ENCODE measurements at regions not wholly inside any gene's neighbourhood (a gene's known extent, or its start where the extent isn't known, plus 50 kb on each side); places are given as distances from the start of the nearest gene placed in this dataset.

DNA sequence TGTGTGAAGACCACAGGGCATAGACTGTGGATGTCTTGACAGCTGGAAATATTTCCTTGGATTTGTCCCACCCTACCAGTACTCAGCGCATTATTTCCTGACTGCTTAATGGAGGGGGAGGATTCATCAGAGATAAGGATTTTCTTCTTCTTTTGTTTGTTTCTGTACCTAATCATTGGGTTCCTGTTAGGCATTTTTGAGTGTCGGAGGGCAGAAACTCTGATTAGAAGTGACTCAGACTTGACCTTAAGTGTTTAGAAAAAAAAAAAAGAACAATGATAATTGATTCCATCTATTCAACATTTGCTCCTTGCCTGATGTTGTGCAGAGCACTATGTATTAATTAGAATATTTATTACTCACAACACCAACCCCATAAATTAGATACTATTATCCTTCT lies 78.5 kb upstream of the SYNPR start:
- TF ChIP-seq SIN3A (IDR thresholded peaks at IDR 0.05; ENCODE audit: borderline replicate concordance, insufficient read depth, low read length) (no peak), TAF1 (IDR thresholded peaks at IDR 0.05; ENCODE audit: borderline replicate concordance, insufficient read depth, low read length) (no peak)
- TF ChIP-seq, protein P1, sequence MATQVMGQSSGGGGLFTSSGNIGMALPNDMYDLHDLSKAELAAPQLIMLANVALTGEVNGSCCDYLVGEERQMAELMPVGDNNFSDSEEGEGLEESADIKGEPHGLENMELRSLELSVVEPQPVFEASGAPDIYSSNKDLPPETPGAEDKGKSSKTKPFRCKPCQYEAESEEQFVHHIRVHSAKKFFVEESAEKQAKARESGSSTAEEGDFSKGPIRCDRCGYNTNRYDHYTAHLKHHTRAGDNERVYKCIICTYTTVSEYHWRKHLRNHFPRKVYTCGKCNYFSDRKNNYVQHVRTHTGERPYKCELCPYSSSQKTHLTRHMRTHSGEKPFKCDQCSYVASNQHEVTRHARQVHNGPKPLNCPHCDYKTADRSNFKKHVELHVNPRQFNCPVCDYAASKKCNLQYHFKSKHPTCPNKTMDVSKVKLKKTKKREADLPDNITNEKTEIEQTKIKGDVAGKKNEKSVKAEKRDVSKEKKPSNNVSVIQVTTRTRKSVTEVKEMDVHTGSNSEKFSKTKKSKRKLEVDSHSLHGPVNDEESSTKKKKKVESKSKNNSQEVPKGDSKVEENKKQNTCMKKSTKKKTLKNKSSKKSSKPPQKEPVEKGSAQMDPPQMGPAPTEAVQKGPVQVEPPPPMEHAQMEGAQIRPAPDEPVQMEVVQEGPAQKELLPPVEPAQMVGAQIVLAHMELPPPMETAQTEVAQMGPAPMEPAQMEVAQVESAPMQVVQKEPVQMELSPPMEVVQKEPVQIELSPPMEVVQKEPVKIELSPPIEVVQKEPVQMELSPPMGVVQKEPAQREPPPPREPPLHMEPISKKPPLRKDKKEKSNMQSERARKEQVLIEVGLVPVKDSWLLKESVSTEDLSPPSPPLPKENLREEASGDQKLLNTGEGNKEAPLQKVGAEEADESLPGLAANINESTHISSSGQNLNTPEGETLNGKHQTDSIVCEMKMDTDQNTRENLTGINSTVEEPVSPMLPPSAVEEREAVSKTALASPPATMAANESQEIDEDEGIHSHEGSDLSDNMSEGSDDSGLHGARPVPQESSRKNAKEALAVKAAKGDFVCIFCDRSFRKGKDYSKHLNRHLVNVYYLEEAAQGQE (IDR thresholded peaks at IDR 0.05; ENCODE audit: insufficient read depth in 1 of 2, low read depth in 2 of 2, low read length in 2 of 2) = no peak
